Spinal cord (tissue), 9 donors: ENCODE measurements at regions not wholly inside any gene's neighbourhood (a gene's known extent, or its start where the extent isn't known, plus 50 kb on each side); places are given as distances from the start of the nearest gene placed in this dataset.

ENCODE experiments used
- DNase-seq, 6 donors: peaks; one replicate each; pipeline versions ENCODE4 v3.0.0 to v3.0.0-alpha.2; 2013 to 2015; ENCODE audit warnings: low spot score in 6 of 6, low read depth in 4 of 6
- H3K27ac ChIP-seq: one replicate; pipeline ENCODE4 v1.5.1; 2013; ENCODE audit warnings: low read depth, low read length, control low read depth
- H3K27me3 ChIP-seq: one replicate; pipeline ENCODE4 v1.6.1; 2013; ENCODE audit warnings: low read length; ENCODE audit not compliant: control insufficient read depth, insufficient read depth
- H3K36me3 ChIP-seq: one replicate; pipeline ENCODE4 v1.6.1; 2013; ENCODE audit warnings: low read length; ENCODE audit not compliant: control insufficient read depth, insufficient read depth
- H3K4me1 ChIP-seq: one replicate; pipeline ENCODE4 v1.6.1; 2013; ENCODE audit warnings: low read length; ENCODE audit not compliant: control insufficient read depth, insufficient read depth
- H3K4me3 ChIP-seq: one replicate; pipeline ENCODE4 v1.5.1; 2013; ENCODE audit warnings: low read depth, low read length, control low read depth
- H3K9me3 ChIP-seq: one replicate; pipeline ENCODE4 v1.6.1; 2013; ENCODE audit warnings: low read length; ENCODE audit not compliant: control insufficient read depth, insufficient read depth
- WGBS: methylation state at CpG from one replicate; pipeline ENCODE4 v1.1.5; 2013; ENCODE audit warnings: missing lambda C conversion rate; ENCODE audit not compliant: insufficient coverage; 5-methylcytosine and 5-hydroxymethylcytosine counted together
- donor health status: healthy.

GRCh38 chr2:10221976-10222870 lies 80.5 kb upstream of the HPCAL1 start:
- H3K27ac ChIP-seq = no peak overlapping the region
- H3K9me3 ChIP-seq = no peaks in the 10 kb centered on the region
- H3K27me3 ChIP-seq = no peaks in the 10 kb centered on the region
- DNase-seq = no peak
- 72% methylated on average over 10 of the region's 19 CpGs for WGBS
- H3K4me3 ChIP-seq = no peak overlapping the region
- H3K4me1 ChIP-seq = peaks cover 28% of the 10 kb centered on the region
- no peaks in the 10 kb centered on the region for H3K36me3 ChIP-seq

- WGBS = 73% methylated on average over 6 of the region's 9 CpGs
- H3K27me3 ChIP-seq = no peaks in the 10 kb centered on the region
- no peak overlapping the region for H3K27ac ChIP-seq
Observed at GRCh38 chr2:10223471-10223870, 79.2 kb upstream of the HPCAL1 start.

GRCh38 chr2:10223932-10224720 lies 78.6 kb upstream of the HPCAL1 start:
- Histone ChIP-seq H3K4me3 (no peak overlapping the region), H3K27ac (no peak overlapping the region), H3K4me1 (peaks cover 31% of the 10 kb centered on the region), H3K27me3 (no peaks in the 10 kb centered on the region), H3K9me3 (no peaks in the 10 kb centered on the region), H3K36me3 (no peaks in the 10 kb centered on the region)
- DNase-seq = no peak
- 95% methylated on average over 14 of the region's 16 CpGs for whole genome bisulfite sequencing

More at GRCh38 chr2:10223471-10223870, 79.2 kb upstream of the HPCAL1 start:
- no peaks in the 10 kb centered on the region for H3K36me3 ChIP-seq
- H3K4me1 ChIP-seq = peaks cover 29% of the 10 kb centered on the region
- H3K4me3 ChIP-seq = no peak overlapping the region
- no peak for DNase-seq
- no peaks in the 10 kb centered on the region for H3K9me3 ChIP-seq

- no peaks in the 10 kb centered on the region for H3K36me3 ChIP-seq
Observed at GRCh38 chr2:10224734-10225133, 78.0 kb upstream of the HPCAL1 start.

GRCh38 chr2:10225291-10226037 lies 77.2 kb upstream of the HPCAL1 start:
- WGBS = 73% methylated on average over 9 of the region's 15 CpGs
- peaks cover 25% of the 10 kb centered on the region for H3K4me1 ChIP-seq
- H3K36me3 ChIP-seq = no peaks in the 10 kb centered on the region
- no peaks in the 10 kb centered on the region for H3K9me3 ChIP-seq
- H3K4me3 ChIP-seq = no peak overlapping the region
- H3K27ac ChIP-seq = no peak overlapping the region
- no peak for DNase-seq
- no peaks in the 10 kb centered on the region for H3K27me3 ChIP-seq

More at GRCh38 chr2:10224734-10225133, 78.0 kb upstream of the HPCAL1 start:
- Histone ChIP-seq H3K4me1 (peaks cover 30% of the 10 kb centered on the region), H3K27ac (no peak overlapping the region), H3K9me3 (no peaks in the 10 kb centered on the region), H3K4me3 (no peak overlapping the region), H3K27me3 (no peaks in the 10 kb centered on the region)
- DNase-seq = no peak
- 92% methylated on average over 7 of the region's 7 CpGs for WGBS

GRCh38 chr2:10226038-10226724 lies 76.5 kb upstream of the HPCAL1 start:
- Histone ChIP-seq H3K27ac (no peak overlapping the region), H3K27me3 (no peaks in the 10 kb centered on the region), H3K4me1 (peaks cover 22% of the 10 kb centered on the region), H3K9me3 (no peaks in the 10 kb centered on the region), H3K4me3 (no peak overlapping the region), H3K36me3 (no peaks in the 10 kb centered on the region)
- WGBS = 90% methylated on average over 19 of the region's 19 CpGs
- DNase-seq = no peak

- Histone ChIP-seq H3K27ac (no peak overlapping the region), H3K4me1 (peaks cover 17% of the 10 kb centered on the region), H3K9me3 (no peaks in the 10 kb centered on the region), H3K27me3 (no peaks in the 10 kb centered on the region), H3K36me3 (no peaks in the 10 kb centered on the region), H3K4me3 (no peak overlapping the region)
- peak in 1 of 6 donors; percentile 29 for DNase-seq
- 68% methylated on average over 16 of the region's 20 CpGs for WGBS
Observed at GRCh38 chr2:10228611-10229365, 73.9 kb upstream of the HPCAL1 start.

GRCh38 chr2:10229462-10230099 lies 73.1 kb upstream of the HPCAL1 start:
- no peak overlapping the region for H3K4me3 ChIP-seq
- H3K36me3 ChIP-seq = no peaks in the 10 kb centered on the region
- H3K4me1 ChIP-seq = peaks cover 23% of the 10 kb centered on the region
- no peaks in the 10 kb centered on the region for H3K9me3 ChIP-seq
- no peaks in the 10 kb centered on the region for H3K27me3 ChIP-seq
- no peak for DNase-seq
- WGBS = 89% methylated on average over 6 of the region's 9 CpGs
- H3K27ac ChIP-seq = no peak overlapping the region
